Esophagus squamous epithelium (tissue), 5 donors: ENCODE measurements at regions not wholly inside any gene's neighbourhood (a gene's known extent, or its start where the extent isn't known, plus 50 kb on each side); places are given as distances from the start of the nearest gene placed in this dataset.

Source experiments
- DNase-seq: peaks from one replicate; lab custom pipeline; 2025; lab: John Stamatoyannopoulos, UW
- H3K27ac ChIP-seq, 4 donors: fragments of 200-600 bp; sonication (generic); one replicate each; pipeline ENCODE4 v1.5.1; 2016 to 2019; ENCODE audit warnings: mild to moderate bottlenecking in 1 of 4
- H3K27me3 ChIP-seq, 4 donors: fragments of 200-600 bp; sonication (generic); 1 replicate in 3 of 4; 2 replicates in 1 of 4; pipeline versions ENCODE4 v1.5.1 to v1.6.0; 2017 to 2021; ENCODE audit warnings: antibody characterized with exemption in 1 of 4
- H3K36me3 ChIP-seq, 3 donors: fragments of 200-600 bp; sonication (generic); one replicate each; pipeline ENCODE4 v1.5.1; 2016 to 2019
- H3K4me1 ChIP-seq, 3 donors: fragments of 200-600 bp; sonication (generic); one replicate each; pipeline ENCODE4 v1.5.1; 2017 to 2019
- H3K4me3 ChIP-seq, 4 donors: fragments of 200-600 bp; sonication (generic); 1 replicate in 3 of 4; 2 replicates in 1 of 4; pipeline ENCODE4 v1.5.1; 2016 to 2019; ENCODE audit warnings: mild to moderate bottlenecking in 2 of 4, moderate library complexity in 1 of 4
- H3K9me3 ChIP-seq, 3 donors: fragments of 200-600 bp; sonication (generic); one replicate each; pipeline ENCODE4 v1.5.1; 2016 to 2019
- CTCF ChIP-seq, 6 experiments: fragments of 450-650 bp in 4 of 6; fragments of 200-600 bp in 2 of 6; sonication (generic) in 2 of 6; IDR thresholded peaks; one replicate each; pipeline ENCODE4 v1.5.1; 2016 to 2019; ENCODE audit warnings: antibody characterized with exemption in 6 of 6, mild to moderate bottlenecking in 4 of 6, moderate library complexity in 4 of 6
- POLR2A ChIP-seq, 4 donors: fragments of 450-650 bp; IDR thresholded peaks; one replicate each; pipeline ENCODE4 v1.6.1; 2017; ENCODE audit warnings: antibody characterized with exemption in 4 of 4, mild to moderate bottlenecking in 4 of 4, moderate library complexity in 3 of 4
- WGBS, 2 donors: methylation state at CpG; one replicate each; pipeline ENCODE4 v1.1.5; 2018; 5-methylcytosine and 5-hydroxymethylcytosine counted together
- intact Hi-C: fragments of 100-400 bp; cut with DNase I; formaldehyde crosslinking; loops from one replicate; pipeline ENCODE4 v1.15.0; 2022
- donor health status: DM: yes; HTN: yes; CAD: no.

- TF ChIP-seq CTCF (IDR thresholded peaks at IDR 0.05) (no peak), POLR2A (IDR thresholded peaks at IDR 0.05) (no peak)
- Histone ChIP-seq H3K4me1 (no peaks in the 10 kb centered on the region), H3K36me3 (no peaks in the 10 kb centered on the region), H3K4me3 (no peak overlapping the region), H3K27ac (no peak overlapping the region), H3K27me3 (no peaks in the 10 kb centered on the region), H3K9me3 (no peaks in the 10 kb centered on the region)
- WGBS, 2 donors = 72 to 73% methylated on average over 4 of the region's 4 CpGs
- intact Hi-C loops = no loop called here
- no peak for DNase-seq
Measured at GRCh38 chr6:9890893-9891292, 524.0 kb downstream of the TFAP2A start.

- Histone ChIP-seq H3K27ac (no peak overlapping the region), H3K4me3 (no peak overlapping the region), H3K27me3 (no peaks in the 10 kb centered on the region), H3K4me1 (no peaks in the 10 kb centered on the region), H3K36me3 (no peaks in the 10 kb centered on the region), H3K9me3 (no peaks in the 10 kb centered on the region)
- 82% methylated on average over 3 of the region's 3 CpGs for WGBS, 2 donors
- TF ChIP-seq CTCF (IDR thresholded peaks at IDR 0.05) = no peak
- TF ChIP-seq POLR2A (IDR thresholded peaks at IDR 0.05) = no peak
- intact Hi-C loops = no loop called here
- no peak for DNase-seq
Measured at GRCh38 chr6:9890469-9890868, 524.4 kb downstream of the TFAP2A start.

- intact Hi-C loops = no loop called here
- H3K27me3 ChIP-seq = no peaks in the 10 kb centered on the region
- H3K4me1 ChIP-seq = no peaks in the 10 kb centered on the region
- DNase-seq = no peak
- peaks cover 0 to 13% (median 0%) of the 10 kb centered on the region in 3 donors for H3K9me3 ChIP-seq
- WGBS, 2 donors = 17 to 43% methylated on average over 1 of the region's 1 CpG
- no peak overlapping the region for H3K27ac ChIP-seq
- TF ChIP-seq CTCF (IDR thresholded peaks at IDR 0.05) (no peak), POLR2A (IDR thresholded peaks at IDR 0.05) (no peak)
- H3K36me3 ChIP-seq = no peaks in the 10 kb centered on the region
- H3K4me3 ChIP-seq = no peak overlapping the region
Measured at GRCh38 chr6:9878535-9878934, 536.3 kb downstream of the TFAP2A start.

GRCh38 chr6:9875605-9876353, 539.1 kb downstream of the TFAP2A start:
- intact Hi-C loops = no loop called here
- TF ChIP-seq POLR2A (IDR thresholded peaks at IDR 0.05) (no peak), CTCF (IDR thresholded peaks at IDR 0.05) (no peak)
- Histone ChIP-seq H3K36me3 (no peaks in the 10 kb centered on the region), H3K27me3 (no peaks in the 10 kb centered on the region), H3K27ac (no peak overlapping the region), H3K9me3 (no peaks in the 10 kb centered on the region), H3K4me3 (no peak overlapping the region), H3K4me1 (no peaks in the 10 kb centered on the region)
- DNase-seq = no peak
- WGBS, 2 donors = 46 to 47% methylated on average over 4 of the region's 4 CpGs

- Histone ChIP-seq H3K9me3 (peaks cover 0 to 8% (median 0%) of the 10 kb centered on the region in 3 donors), H3K4me3 (no peak overlapping the region), H3K36me3 (no peaks in the 10 kb centered on the region), H3K27ac (no peak overlapping the region), H3K4me1 (no peaks in the 10 kb centered on the region), H3K27me3 (no peaks in the 10 kb centered on the region)
- 75 to 88% methylated on average over 1 to 2 of the region's 2 CpGs for WGBS, 2 donors
- DNase-seq = no peak
- intact Hi-C loops = no loop called here
- TF ChIP-seq POLR2A (IDR thresholded peaks at IDR 0.05) (no peak), CTCF (IDR thresholded peaks at IDR 0.05) (no peak)
Measured at GRCh38 chr6:9862603-9863167, 552.2 kb downstream of the TFAP2A start.
